Fibroblast of lung (primary cell): ENCODE measurements at regions not wholly inside any gene's neighbourhood (a gene's known extent, or its start where the extent isn't known, plus 50 kb on each side); places are given as distances from the start of the nearest gene placed in this dataset.
"Not testable (repeated sequence)": the region's sequence is repeated elsewhere in the genome, so short reads cannot be mapped to it uniquely, and the experiment has no call there.

Experiments
- DNase-seq, 2 donors: peaks; one replicate each; pipeline versions ENCODE4 v3.0.0 to v3.0.0-alpha.2; 2010; ENCODE audit warnings: low read depth in 2 of 2
- H2AFZ ChIP-seq: 2 replicates; pipeline ENCODE4 v1.5.1; 2012; ENCODE audit warnings: low read length, control low read depth, inconsistent platforms
- H3K27ac ChIP-seq: 2 replicates; pipeline ENCODE4 v1.5.1; 2011; ENCODE audit warnings: low read length, control low read depth; ENCODE audit not compliant: insufficient read depth
- H3K27me3 ChIP-seq: 2 replicates; pipeline ENCODE4 v1.5.1; 2011; ENCODE audit warnings: mild to moderate bottlenecking, low read length; ENCODE audit not compliant: control insufficient read depth, insufficient read depth
- H3K36me3 ChIP-seq: 2 replicates; pipeline ENCODE4 v1.5.1; 2011; ENCODE audit warnings: low read length; ENCODE audit not compliant: control insufficient read depth, insufficient read depth
- H3K4me1 ChIP-seq: 2 replicates; pipeline ENCODE4 v1.5.1; 2011; ENCODE audit warnings: low read length; ENCODE audit not compliant: control insufficient read depth, insufficient read depth; ENCODE audit errors: extremely low read depth
- H3K4me2 ChIP-seq: 2 replicates; pipeline ENCODE4 v1.5.1; 2011; ENCODE audit warnings: low read length, control low read depth; ENCODE audit not compliant: insufficient read depth; ENCODE audit errors: extremely low read depth
- H3K4me3 ChIP-seq, 4 experiments: fragments of 200-600 bp in 1 of 4; sonication (generic) in 1 of 4; replicated peaks in 1 of 4; 2 replicates each; pipeline ENCODE4 v1.5.1; 2011 to 2016; ENCODE audit warnings: low read length in 4 of 4, low read depth in 3 of 4, mild to moderate bottlenecking in 3 of 4, control low read depth in 2 of 4, inconsistent platforms in 1 of 4, mixed read lengths in 1 of 4; ENCODE audit not compliant: insufficient read depth in 1 of 4; ENCODE audit errors: control extremely low read depth in 1 of 4
- H3K79me2 ChIP-seq: 2 replicates; pipeline ENCODE4 v1.5.1; 2012; ENCODE audit warnings: mild to moderate bottlenecking, low read length, inconsistent platforms; ENCODE audit not compliant: control insufficient read depth, insufficient read depth
- H3K9ac ChIP-seq: 2 replicates; pipeline ENCODE4 v1.5.1; 2011; ENCODE audit warnings: mild to moderate bottlenecking, low read length, control low read depth; ENCODE audit not compliant: insufficient read depth
- H3K9me3 ChIP-seq: 2 replicates; pipeline ENCODE4 v1.5.1; 2012; ENCODE audit warnings: low read depth, low read length; ENCODE audit not compliant: control insufficient read depth, insufficient read depth
- H4K20me1 ChIP-seq: 2 replicates; pipeline ENCODE4 v1.5.1; 2011; ENCODE audit warnings: low read length; ENCODE audit not compliant: control insufficient read depth, insufficient read depth; ENCODE audit errors: extremely low read depth
- EZH2 ChIP-seq: IDR thresholded peaks from 2 replicates; pipeline ENCODE4 v1.5.1; 2012; ENCODE audit warnings: low read length, control low read depth, mild to moderate bottlenecking; ENCODE audit errors: missing control alignments
- TF ChIP-seq, protein P1 (sequence below), 2 donors: IDR thresholded peaks in 1 of 2; conservative IDR thresholded peaks in 1 of 2; 1 replicate in 1 of 2; 2 replicates in 1 of 2; pipeline ENCODE4 v1.5.1; 2011 to 2012; ENCODE audit warnings: low read length in 2 of 2, control low read depth in 1 of 2, inconsistent platforms in 1 of 2, low read depth in 1 of 2, mild to moderate bottlenecking in 1 of 2

DNA sequence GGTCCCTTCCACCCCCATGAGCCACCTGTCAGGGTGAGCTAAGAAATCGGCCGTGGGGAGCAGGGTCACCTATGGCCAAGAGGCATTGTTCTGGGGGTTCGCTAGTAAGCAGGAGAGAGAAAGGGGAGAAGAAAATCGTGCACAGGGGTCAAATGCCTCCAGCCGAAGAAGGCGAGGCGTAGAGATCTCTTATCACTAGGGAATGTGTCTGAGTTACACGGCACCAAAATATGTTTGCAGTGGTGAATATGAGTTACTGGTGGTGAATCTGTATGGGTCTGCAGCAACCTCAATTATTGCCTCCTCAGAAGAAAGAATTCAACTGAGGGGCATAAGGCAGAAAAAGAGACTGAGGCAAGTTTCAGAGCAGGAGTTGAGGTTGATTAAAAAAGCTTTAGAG lies 54.2 kb upstream of the RABGAP1L start:
- H3K4me3 ChIP-seq = no peak overlapping the region
- H3K9ac ChIP-seq = no peak overlapping the region
- no peaks in the 10 kb centered on the region for H3K79me2 ChIP-seq
- H4K20me1 ChIP-seq = no peaks in the 10 kb centered on the region
- H2AFZ ChIP-seq = no peak overlapping the region
- H3K27ac ChIP-seq = no peak overlapping the region
- H3K36me3 ChIP-seq = no peaks in the 10 kb centered on the region
- H3K4me1 ChIP-seq = no peaks in the 10 kb centered on the region
- TF ChIP-seq EZH2 = no peak
- TF ChIP-seq, protein P1, sequence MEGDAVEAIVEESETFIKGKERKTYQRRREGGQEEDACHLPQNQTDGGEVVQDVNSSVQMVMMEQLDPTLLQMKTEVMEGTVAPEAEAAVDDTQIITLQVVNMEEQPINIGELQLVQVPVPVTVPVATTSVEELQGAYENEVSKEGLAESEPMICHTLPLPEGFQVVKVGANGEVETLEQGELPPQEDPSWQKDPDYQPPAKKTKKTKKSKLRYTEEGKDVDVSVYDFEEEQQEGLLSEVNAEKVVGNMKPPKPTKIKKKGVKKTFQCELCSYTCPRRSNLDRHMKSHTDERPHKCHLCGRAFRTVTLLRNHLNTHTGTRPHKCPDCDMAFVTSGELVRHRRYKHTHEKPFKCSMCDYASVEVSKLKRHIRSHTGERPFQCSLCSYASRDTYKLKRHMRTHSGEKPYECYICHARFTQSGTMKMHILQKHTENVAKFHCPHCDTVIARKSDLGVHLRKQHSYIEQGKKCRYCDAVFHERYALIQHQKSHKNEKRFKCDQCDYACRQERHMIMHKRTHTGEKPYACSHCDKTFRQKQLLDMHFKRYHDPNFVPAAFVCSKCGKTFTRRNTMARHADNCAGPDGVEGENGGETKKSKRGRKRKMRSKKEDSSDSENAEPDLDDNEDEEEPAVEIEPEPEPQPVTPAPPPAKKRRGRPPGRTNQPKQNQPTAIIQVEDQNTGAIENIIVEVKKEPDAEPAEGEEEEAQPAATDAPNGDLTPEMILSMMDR (conservative IDR thresholded peaks at IDR 0.05 in 1 of 2, IDR thresholded peaks at IDR 0.05 in 1 of 2; ENCODE audit: low read depth in 1 of 2, low read length in 2 of 2) = no peak
- no peak for DNase-seq
- no peaks in the 10 kb centered on the region for H3K27me3 ChIP-seq
- H3K9me3 ChIP-seq = no peaks in the 10 kb centered on the region
- H3K4me2 ChIP-seq = no peak overlapping the region

DNA sequence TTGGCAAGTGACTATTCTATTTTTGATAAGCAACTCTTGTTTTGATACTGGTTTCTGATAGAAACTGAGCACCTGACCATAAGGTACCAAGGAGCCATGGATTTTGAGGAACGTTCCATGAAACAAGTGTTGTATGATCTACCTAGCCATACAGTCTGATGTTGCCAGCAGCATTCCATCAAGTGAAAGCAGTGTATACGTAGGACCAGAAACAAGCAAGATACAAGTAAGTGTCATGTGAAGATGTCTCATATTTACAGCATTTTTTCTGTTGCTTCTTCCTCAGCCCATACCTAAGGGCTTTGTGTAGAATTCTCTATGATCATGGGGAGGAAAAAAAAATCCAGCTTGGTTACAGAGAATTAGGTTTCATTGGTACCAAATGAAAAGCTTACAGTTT lies 55.6 kb upstream of the RABGAP1L start:
- Histone ChIP-seq H3K4me1 (no peaks in the 10 kb centered on the region), H3K27ac (no peak overlapping the region), H3K27me3 (no peaks in the 10 kb centered on the region), H3K36me3 (no peaks in the 10 kb centered on the region), H4K20me1 (no peaks in the 10 kb centered on the region), H3K9ac (no peak overlapping the region), H3K9me3 (no peaks in the 10 kb centered on the region), H3K79me2 (no peaks in the 10 kb centered on the region), H3K4me2 (no peak overlapping the region), H3K4me3 (no peak overlapping the region), H2AFZ (no peak overlapping the region)
- no peak for DNase-seq
- TF ChIP-seq EZH2 = no peak
- TF ChIP-seq, protein P1 (conservative IDR thresholded peaks at IDR 0.05 in 1 of 2, IDR thresholded peaks at IDR 0.05 in 1 of 2; ENCODE audit: low read depth in 1 of 2, low read length in 2 of 2) = no peak

DNA sequence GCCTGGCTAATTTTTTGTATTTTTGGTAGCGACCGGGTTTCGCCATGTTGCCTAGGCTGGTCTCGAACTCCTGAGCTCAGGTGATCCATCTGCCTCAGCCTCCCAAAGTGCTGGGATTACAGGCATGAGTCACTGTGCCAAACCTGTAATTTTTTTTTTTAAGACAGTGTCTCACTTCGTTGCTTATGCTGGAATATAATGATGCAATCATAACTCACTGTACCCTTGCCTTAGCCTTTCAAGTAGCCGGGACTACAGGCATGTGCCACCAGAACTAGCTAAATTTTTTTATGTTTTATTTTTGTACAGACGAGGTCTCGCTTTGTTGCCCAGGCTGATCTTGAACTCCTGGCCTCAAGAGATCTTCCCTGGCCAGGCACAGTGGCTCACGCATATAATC lies 57.3 kb upstream of the RABGAP1L start:
- not testable (repeated sequence) for H2AFZ ChIP-seq, H3K9ac ChIP-seq, H3K4me1 ChIP-seq, H4K20me1 ChIP-seq, H3K4me3 ChIP-seq, DNase-seq, H3K27ac ChIP-seq, H3K4me2 ChIP-seq, H3K27me3 ChIP-seq, H3K79me2 ChIP-seq, H3K36me3 ChIP-seq, H3K9me3 ChIP-seq

DNA sequence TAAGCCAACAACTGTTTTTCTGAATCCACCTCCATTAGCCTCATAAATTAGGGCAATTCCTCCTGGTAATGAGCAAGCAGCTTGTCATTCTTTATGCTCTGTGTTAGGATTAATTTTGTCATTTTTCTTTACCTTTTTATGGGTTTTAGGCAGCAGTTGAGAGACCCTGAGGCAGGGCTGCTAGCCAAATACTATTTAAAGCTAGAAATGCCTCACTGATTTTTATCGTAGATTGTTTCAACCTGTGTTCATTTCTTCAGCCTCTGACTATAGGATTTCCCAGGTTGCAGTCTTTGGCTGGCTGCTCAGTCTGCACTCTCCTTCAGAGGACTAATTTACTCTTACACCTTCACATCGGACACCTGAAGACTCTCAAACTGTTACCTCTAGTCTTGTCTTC lies 61.9 kb upstream of the RABGAP1L start:
- H3K9ac ChIP-seq = no peak overlapping the region
- H3K9me3 ChIP-seq = no peaks in the 10 kb centered on the region
- H4K20me1 ChIP-seq = no peaks in the 10 kb centered on the region
- H3K4me1 ChIP-seq = no peaks in the 10 kb centered on the region
- no peak overlapping the region for H3K4me3 ChIP-seq
- TF ChIP-seq, protein P1 (conservative IDR thresholded peaks at IDR 0.05 in 1 of 2, IDR thresholded peaks at IDR 0.05 in 1 of 2; ENCODE audit: low read depth in 1 of 2, low read length in 2 of 2) = no peak
- TF ChIP-seq EZH2 = no peak
- DNase-seq = no peak
- H3K4me2 ChIP-seq = no peak overlapping the region
- H3K79me2 ChIP-seq = no peaks in the 10 kb centered on the region
- no peaks in the 10 kb centered on the region for H3K27me3 ChIP-seq
- no peak overlapping the region for H3K27ac ChIP-seq
- H3K36me3 ChIP-seq = no peaks in the 10 kb centered on the region
- H2AFZ ChIP-seq = no peak overlapping the region

DNA sequence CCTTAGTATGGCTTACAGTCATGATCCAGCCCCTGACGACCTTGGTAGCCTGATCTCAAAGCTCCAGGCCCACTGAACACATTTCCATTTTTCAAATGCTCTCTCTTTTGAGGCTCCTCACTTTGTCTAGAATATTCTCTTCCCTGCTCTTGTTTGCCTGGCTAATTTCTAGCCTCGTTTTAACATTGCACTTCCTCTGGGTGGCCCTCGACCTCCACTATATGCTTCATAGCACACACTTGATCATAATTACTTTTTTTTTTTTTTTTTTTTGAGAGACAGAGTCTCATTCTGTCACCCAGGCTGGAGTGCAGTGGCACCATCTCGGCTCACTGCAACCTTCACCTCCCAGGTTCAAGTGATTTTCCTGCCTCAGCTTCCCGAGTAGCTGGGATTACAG lies 65.5 kb upstream of the RABGAP1L start:
- not testable (repeated sequence) for H3K27me3 ChIP-seq, H4K20me1 ChIP-seq, H3K27ac ChIP-seq, DNase-seq, H3K9ac ChIP-seq, H2AFZ ChIP-seq, H3K9me3 ChIP-seq, H3K36me3 ChIP-seq, H3K4me1 ChIP-seq, H3K4me2 ChIP-seq, H3K4me3 ChIP-seq, H3K79me2 ChIP-seq
